ENCODE measurements at regions not wholly inside any gene's neighbourhood (a gene's known extent, or its start where the extent isn't known, plus 50 kb on each side); places are given as distances from the start of the nearest gene placed in this dataset.
"Not testable (repeated sequence)": the region's sequence is repeated elsewhere in the genome, so short reads cannot be mapped to it uniquely, and the experiment has no call there.

DNA sequence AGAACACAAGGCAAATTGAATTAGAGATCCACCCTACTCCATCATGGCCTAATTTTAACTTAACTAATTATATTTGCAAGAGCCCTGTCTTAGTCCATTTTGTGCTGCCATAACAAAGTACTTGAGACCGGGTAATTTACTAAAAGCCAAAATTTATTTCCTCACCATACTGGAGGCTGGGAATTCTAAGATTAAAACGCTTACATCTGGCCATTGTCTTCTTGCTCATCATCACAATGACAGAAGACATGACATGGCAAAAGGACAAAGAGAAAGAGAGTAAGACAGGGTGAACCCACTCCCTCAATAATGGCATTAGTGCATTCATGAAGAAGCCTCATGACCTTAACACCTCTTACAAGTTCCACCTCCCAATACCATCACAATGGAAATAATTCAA, 1068.6 kb downstream of the DNAJB9 start:
- Histone ChIP-seq H3K9me3 (ENCODE audit: control insufficient read depth, insufficient read depth, low read length) (peaks cover 2% of the 10 kb centered on the region), H3K9ac (ENCODE audit: low read depth, low read length) (no peak overlapping the region), H3K4me1 (ENCODE audit: insufficient read depth, low read length) (peaks cover 39% of the 10 kb centered on the region)

DNA sequence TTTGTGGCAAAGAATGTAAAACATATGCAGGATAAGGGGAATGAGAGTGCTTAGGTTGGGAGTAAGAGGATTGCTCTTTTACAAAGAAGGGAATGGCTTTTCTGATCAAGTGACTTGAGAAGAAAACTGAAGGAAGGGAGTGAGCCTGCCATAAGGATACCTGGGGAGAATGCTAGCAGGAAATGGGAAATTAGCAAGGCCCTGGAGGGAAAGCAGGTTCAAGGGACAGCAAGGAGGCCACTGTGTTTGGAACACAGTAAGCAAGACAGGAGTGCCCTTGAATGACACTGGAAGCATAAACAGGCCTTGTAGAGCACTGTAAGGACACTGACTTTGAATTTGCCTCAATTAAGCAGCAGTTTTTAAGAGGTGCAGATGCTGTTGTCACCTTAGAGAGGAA, 1069.9 kb downstream of the DNAJB9 start:
- Histone ChIP-seq H3K4me1 (ENCODE audit: insufficient read depth, low read length) (peaks cover 39% of the 10 kb centered on the region), H3K36me3 (ENCODE audit: insufficient read depth, low read length) (no peaks in the 10 kb centered on the region; the same call in 1 of the 2 replicates), H3K9me3 (ENCODE audit: control insufficient read depth, insufficient read depth, low read length) (0 out of 2 replicates have a peak, but pooled peaks cover 3% of the 10 kb centered on the region), H3K9ac (ENCODE audit: low read depth, low read length) (no peak overlapping the region)

More for the DNA sequence above, 1068.6 kb downstream of the DNAJB9 start:
- no peaks in the 10 kb centered on the region; the same call in 1 of the 2 replicates for H3K36me3 ChIP-seq (ENCODE audit: insufficient read depth, low read length)

DNA sequence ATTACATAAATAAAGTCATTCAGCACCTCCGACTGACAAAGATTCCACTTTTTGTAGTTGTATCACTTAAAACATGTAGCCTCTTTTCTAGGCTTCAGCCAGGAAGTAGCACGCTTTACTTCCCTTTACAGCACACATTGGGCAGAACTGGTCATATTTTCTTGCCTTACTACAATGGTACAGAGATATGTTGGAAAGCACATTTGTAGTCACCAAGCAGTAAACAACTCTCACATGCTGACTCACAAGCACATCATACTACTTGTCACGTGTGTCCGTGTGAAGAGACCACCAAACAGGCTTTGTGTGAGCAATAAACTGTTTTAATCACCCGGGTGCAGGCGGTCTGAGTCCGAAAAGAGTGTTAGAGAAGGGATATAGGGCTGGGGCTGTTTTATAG, 1071.8 kb downstream of the DNAJB9 start:
- H3K4me1 ChIP-seq (ENCODE audit: insufficient read depth, low read length) = peaks cover 39% of the 10 kb centered on the region
- no peaks in the 10 kb centered on the region; the same call in 1 of the 2 replicates for H3K36me3 ChIP-seq (ENCODE audit: insufficient read depth, low read length)
- H3K9ac ChIP-seq (ENCODE audit: low read depth, low read length) = no peak overlapping the region; the same call in 1 of the 2 replicates
- 0 out of 2 replicates have a peak, but pooled peaks cover 3% of the 10 kb centered on the region for H3K9me3 ChIP-seq (ENCODE audit: control insufficient read depth, insufficient read depth, low read length)

DNA sequence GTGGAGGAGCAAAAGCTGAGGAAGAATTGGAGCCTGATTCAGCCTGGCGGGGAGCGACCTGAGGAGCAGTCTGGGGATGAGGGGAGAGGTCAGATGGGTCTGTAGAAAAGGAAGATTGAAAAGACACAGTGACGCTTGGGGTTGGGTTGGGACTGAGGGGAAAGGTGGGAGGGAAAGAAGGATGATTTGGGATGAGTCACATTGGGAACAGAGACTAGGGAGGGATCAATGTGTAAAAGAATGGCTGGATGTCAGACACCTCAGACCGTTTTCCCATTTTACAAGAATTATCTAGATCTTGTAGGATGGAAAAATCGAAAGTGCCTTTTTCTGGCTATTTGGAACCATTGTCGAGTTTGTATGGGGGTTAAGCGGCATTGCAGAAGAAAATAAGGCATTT, 1076.5 kb downstream of the DNAJB9 start:
- peak overlapping the region; percentile 18; the same call in 1 of the 2 replicates for H3K9ac ChIP-seq (ENCODE audit: low read depth, low read length)
- H3K36me3 ChIP-seq (ENCODE audit: insufficient read depth, low read length) = peaks cover 3% of the 10 kb centered on the region; the same call in 1 of the 2 replicates
- peaks cover 11% of the 10 kb centered on the region; the same call in 1 of the 2 replicates for H3K4me1 ChIP-seq (ENCODE audit: insufficient read depth, low read length)
- H3K9me3 ChIP-seq (ENCODE audit: control insufficient read depth, insufficient read depth, low read length) = peaks cover 7% of the 10 kb centered on the region; the same call in 1 of the 2 replicates

DNA sequence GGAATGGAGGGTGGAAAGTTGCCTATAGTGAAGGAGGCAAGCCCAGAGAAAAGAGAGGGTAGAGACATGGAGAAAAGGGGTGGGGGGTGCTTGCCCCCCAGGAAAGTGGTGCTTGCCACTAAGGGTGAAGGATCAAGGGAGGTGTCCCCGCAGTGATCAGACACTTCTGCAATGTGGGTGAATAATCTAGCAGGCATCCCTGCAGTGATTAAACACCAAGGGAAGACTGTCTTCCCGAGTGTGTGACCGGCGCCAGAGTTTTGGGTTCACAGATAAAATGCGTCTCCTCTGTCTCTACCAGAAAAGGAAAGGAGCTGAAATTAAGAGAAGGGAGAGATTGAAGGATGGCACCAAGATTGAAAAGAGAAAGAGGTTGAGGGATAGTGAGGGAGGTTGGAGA, 1076.9 kb downstream of the DNAJB9 start:
- H3K9ac ChIP-seq (ENCODE audit: low read depth, low read length) = peak overlapping the region; percentile 33; the same call in 1 of the 2 replicates
- not testable (repeated sequence) for H3K36me3 ChIP-seq (ENCODE audit: insufficient read depth, low read length); H3K4me1 ChIP-seq (ENCODE audit: insufficient read depth, low read length); H3K9me3 ChIP-seq (ENCODE audit: control insufficient read depth, insufficient read depth, low read length)

DNA sequence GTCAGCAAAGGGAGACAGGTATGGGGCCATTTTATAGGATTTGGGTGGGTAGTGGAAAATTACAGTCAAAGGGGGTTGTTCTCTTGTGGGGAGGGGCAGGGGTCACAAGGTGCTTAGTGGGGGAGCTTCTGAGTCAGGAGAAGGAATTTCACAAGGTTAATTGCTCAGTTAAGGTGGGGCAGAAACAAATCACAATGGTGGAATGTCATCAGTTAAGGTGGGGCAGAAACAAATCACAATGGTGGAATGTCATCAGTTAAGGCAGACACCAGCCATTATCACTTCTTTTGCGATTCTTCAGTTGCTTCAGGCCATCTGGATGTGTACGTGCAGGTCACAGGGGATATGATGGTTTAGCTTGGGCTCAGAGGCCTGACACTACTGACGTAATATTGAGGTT, 1077.6 kb downstream of the DNAJB9 start:
- H3K36me3 ChIP-seq (ENCODE audit: insufficient read depth, low read length); H3K9me3 ChIP-seq (ENCODE audit: control insufficient read depth, insufficient read depth, low read length); H3K4me1 ChIP-seq (ENCODE audit: insufficient read depth, low read length): not testable (repeated sequence)
- peak overlapping the region; percentile 33; the same call in 1 of the 2 replicates for H3K9ac ChIP-seq (ENCODE audit: low read depth, low read length)

DNA sequence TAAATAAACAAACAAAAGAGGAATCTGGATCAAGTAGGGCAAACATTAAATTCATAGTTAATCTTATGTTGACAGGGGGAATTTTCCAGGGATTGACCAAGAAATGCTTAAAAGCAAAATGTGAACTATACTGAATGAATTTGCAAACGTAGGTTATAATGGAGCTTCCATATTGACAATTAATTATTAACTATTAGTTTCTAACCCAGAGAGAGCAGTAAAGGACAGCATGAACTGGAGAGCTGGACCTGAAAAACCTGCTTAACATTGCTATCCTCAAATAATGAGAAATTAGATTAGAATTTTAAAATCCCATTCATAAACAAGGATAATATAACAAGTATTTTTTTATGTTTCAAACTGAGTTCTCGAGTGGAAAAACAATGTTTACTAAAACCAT, 1089.6 kb downstream of the DNAJB9 start:
- no peaks in the 10 kb centered on the region for H3K4me1 ChIP-seq (ENCODE audit: insufficient read depth, low read length)
- H3K36me3 ChIP-seq (ENCODE audit: insufficient read depth, low read length) = no peaks in the 10 kb centered on the region; the same call in 1 of the 2 replicates
- H3K9ac ChIP-seq (ENCODE audit: low read depth, low read length) = no peak overlapping the region
- no peaks in the 10 kb centered on the region for H3K9me3 ChIP-seq (ENCODE audit: control insufficient read depth, insufficient read depth, low read length)

DNA sequence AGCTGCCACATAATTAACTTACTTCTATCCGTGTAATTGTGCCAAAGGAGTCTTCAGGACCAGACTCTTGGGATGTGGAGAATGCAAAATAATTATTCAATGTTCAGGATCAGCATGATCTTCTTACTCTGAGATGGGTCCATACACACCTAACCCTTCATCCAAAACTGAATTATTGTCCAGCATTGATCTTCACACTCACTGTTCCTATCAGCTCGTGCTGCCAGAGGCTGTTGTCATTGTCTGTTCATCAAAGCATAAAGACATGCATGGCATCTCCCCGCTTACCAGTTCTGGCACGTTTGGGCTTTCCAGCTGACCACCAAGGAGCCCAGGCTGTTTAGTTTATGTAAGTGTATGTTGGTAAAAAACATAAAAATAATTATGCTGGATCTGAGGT, 1090.7 kb downstream of the DNAJB9 start:
- H3K4me1 ChIP-seq (ENCODE audit: insufficient read depth, low read length) = peaks cover 3% of the 10 kb centered on the region; the same call in 1 of the 2 replicates
- H3K9me3 ChIP-seq (ENCODE audit: control insufficient read depth, insufficient read depth, low read length) = no peaks in the 10 kb centered on the region
- H3K36me3 ChIP-seq (ENCODE audit: insufficient read depth, low read length) = no peaks in the 10 kb centered on the region; the same call in 1 of the 2 replicates
- H3K9ac ChIP-seq (ENCODE audit: low read depth, low read length) = no peak overlapping the region

DNA sequence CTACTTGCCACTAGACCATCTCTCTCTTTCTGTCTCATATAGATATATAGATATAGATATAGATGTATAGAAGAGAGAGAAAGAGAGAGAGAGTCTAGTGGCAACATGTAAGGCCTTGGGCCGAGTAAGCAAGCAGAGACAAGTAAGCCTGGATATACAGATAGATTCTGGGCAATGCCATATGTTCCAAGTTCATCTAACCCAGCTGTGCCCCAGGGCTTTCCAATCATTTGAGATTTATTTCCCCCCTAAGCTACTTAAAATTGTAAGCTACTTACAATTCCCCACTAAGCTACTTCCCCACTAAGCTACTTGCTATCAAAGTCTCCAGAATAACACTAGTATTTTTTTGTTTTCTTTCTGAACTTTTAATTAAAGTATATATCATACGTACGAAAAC, 1094.1 kb downstream of the DNAJB9 start:
- Histone ChIP-seq H3K36me3 (ENCODE audit: insufficient read depth, low read length) (no peaks in the 10 kb centered on the region), H3K9ac (ENCODE audit: low read depth, low read length) (no peak overlapping the region), H3K9me3 (ENCODE audit: control insufficient read depth, insufficient read depth, low read length) (no peaks in the 10 kb centered on the region), H3K4me1 (ENCODE audit: insufficient read depth, low read length) (peaks cover 4% of the 10 kb centered on the region; the same call in 1 of the 2 replicates)

DNA sequence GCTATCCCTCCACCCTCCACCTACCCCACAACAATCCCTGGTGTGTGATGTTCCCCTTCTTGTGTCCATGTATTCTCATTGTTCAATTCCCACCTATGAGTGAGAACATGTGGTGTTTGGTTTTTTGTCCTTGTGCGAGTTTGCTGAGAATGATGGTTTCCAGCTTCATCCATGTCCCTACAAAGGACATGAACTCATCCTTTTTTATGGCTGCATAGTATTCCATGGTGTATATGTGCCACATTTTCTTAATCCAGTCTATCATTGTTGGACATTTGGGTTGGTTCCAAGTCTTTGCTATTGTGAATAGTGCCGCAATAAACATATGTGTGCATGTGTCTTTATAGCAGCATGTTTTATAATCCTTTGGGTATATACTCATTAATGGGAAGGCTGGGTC, 1117.6 kb downstream of the DNAJB9 start:
- not testable (repeated sequence) for H3K9ac ChIP-seq (ENCODE audit: low read depth, low read length); H3K36me3 ChIP-seq (ENCODE audit: insufficient read depth, low read length); H3K4me1 ChIP-seq (ENCODE audit: insufficient read depth, low read length); H3K9me3 ChIP-seq (ENCODE audit: control insufficient read depth, insufficient read depth, low read length)

DNA sequence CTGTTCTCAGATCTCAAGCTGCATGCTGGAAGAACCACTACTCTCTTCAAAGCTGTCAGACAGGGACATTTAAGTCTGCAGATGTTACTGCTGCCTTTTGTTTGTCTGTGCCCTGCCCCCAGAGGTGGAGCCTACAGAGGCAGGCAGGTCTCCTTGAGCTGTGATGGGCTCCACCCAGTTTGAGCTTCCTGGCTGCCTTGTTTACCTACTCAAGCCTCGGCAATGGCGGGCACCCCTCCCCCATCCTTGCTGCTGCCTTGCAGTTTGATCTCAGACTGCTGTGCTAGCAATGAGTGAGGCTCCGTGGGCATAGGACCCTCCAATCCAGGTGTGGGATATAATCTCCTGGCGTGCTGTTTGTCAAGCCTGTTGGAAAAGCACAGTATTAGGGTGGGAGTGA, 1122.9 kb downstream of the DNAJB9 start:
- not testable (repeated sequence) for H3K9ac ChIP-seq (ENCODE audit: low read depth, low read length); H3K4me1 ChIP-seq (ENCODE audit: insufficient read depth, low read length); H3K36me3 ChIP-seq (ENCODE audit: insufficient read depth, low read length)
- peaks cover 13% of the 10 kb centered on the region; the same call in 1 of the 2 replicates for H3K9me3 ChIP-seq (ENCODE audit: control insufficient read depth, insufficient read depth, low read length)

DNA sequence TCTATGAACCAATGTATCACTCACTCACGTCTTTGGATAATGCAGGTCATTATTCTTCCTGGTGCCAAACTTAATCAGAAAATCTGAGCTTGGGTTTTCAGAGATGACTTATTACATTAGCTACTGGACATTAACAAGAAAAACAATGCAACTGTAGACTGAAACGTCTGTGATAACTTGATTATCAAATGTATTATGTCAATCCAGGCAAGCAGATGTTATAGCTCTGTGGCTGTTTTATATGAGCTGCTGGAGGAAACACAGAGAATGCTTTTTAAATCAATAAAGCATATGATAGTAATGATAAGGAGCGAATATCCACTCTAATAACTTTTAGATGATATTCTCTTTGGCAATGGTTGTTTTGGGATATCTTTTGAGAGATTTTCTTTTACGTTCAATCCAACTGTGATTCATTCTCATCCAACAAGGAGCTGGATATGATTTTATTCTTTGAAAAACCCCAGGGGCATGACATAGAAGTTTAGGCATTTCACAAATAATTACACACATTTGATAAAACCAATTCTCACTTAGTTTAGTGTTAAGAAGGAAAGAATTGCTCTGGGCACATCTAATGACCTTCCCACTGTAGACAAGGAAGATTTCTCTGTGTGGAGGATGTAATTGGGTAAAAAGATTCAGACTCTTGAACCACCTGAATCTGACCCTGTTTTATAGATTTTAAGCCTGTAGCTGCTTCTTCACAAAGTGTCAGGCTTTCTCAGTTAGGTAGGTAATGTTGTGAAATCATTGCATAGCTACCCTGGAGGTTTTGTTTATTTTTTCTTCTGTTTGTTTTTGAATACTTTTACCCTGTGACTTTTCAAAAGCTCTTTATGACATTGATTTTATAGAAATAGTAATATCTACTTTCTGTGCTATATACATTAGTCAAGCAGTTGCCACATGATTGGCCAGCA, 1124.7 kb downstream of the DNAJB9 start:
- Histone ChIP-seq H3K4me1 (ENCODE audit: insufficient read depth, low read length) (no peaks in the 10 kb centered on the region), H3K9ac (ENCODE audit: low read depth, low read length) (no peak overlapping the region), H3K36me3 (ENCODE audit: insufficient read depth, low read length) (0 out of 2 replicates have a peak, but pooled peaks cover 3% of the 10 kb centered on the region), H3K9me3 (ENCODE audit: control insufficient read depth, insufficient read depth, low read length) (peaks cover 13% of the 10 kb centered on the region)

DNA sequence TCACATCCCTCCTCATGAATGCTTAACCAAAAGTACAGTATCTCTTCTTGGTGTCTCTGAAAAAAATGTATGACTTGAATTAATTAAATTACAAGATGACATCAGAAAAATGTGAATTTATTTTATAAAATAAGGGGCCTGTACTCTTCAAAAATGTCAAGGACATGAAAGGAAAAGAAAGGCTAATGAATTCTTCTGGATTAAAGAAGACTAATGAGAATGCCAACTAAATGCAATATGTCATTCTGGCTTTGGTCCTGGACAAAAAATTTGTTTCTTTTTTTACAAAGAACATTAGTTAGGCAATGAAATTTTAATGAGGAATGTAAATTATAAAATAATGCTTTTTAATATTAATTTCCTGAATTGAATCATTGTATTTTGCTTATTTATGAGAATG, 1125.7 kb downstream of the DNAJB9 start:
- Histone ChIP-seq H3K9ac (ENCODE audit: low read depth, low read length) (no peak overlapping the region), H3K4me1 (ENCODE audit: insufficient read depth, low read length) (no peaks in the 10 kb centered on the region), H3K9me3 (ENCODE audit: control insufficient read depth, insufficient read depth, low read length) (peaks cover 15% of the 10 kb centered on the region), H3K36me3 (ENCODE audit: insufficient read depth, low read length) (0 out of 2 replicates have a peak, but pooled peaks cover 3% of the 10 kb centered on the region)

DNA sequence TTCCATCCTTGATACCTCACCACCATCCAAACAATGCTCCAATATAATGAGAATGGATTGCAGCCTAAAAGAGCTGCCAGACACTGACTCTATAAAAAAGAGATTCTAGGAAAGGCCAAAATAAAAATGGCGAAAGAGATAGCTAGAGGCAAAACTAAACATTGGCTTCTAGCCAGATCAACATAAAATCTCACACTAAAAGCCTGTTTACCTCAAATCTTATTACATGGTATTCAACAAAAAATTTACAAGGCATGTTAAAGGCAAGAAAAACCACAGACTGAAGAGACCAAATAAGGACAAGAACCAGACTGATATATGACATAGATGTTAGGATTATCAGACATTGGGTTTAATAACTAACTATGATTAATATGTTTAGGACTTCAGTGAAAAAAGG, 1127.0 kb downstream of the DNAJB9 start:
- H3K36me3 ChIP-seq (ENCODE audit: insufficient read depth, low read length) = 0 out of 2 replicates have a peak, but pooled peaks cover 3% of the 10 kb centered on the region
- no peaks in the 10 kb centered on the region for H3K4me1 ChIP-seq (ENCODE audit: insufficient read depth, low read length)
- no peak overlapping the region for H3K9ac ChIP-seq (ENCODE audit: low read depth, low read length)
- peaks cover 15% of the 10 kb centered on the region for H3K9me3 ChIP-seq (ENCODE audit: control insufficient read depth, insufficient read depth, low read length)

DNA sequence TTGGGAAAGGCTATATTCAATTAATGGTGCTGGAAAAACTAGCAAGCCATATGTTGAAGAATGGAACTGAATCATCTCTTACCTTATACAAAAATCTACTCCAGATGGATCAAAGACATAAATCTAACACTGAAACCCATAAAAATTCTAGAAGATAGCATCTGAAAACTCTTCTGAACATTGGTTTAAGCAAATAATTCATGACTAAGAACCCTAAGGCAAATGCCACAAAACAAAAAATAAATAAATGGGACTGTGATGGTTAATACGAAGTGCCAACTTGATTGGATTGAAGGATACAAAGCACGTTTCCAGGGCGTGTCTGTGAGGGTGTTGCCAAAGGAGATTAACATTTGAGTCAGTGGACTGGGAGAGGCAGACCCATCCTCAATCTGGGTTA, 1130.0 kb downstream of the DNAJB9 start:
- Histone ChIP-seq H3K9me3 (ENCODE audit: control insufficient read depth, insufficient read depth, low read length) (peaks cover 7% of the 10 kb centered on the region), H3K9ac (ENCODE audit: low read depth, low read length) (no peak overlapping the region), H3K36me3 (ENCODE audit: insufficient read depth, low read length) (0 out of 2 replicates have a peak, but pooled peaks cover 3% of the 10 kb centered on the region), H3K4me1 (ENCODE audit: insufficient read depth, low read length) (no peaks in the 10 kb centered on the region)
